ENCODE measurements at regions not wholly inside any gene's neighbourhood (a gene's known extent, or its start where the extent isn't known, plus 50 kb on each side); places are given as distances from the start of the nearest gene placed in this dataset.

- H3K9me3 Mint-ChIP-seq = peaks cover 0 to 2% (median 0%) of the 10 kb centered on the region in 7 donors
- no peaks in the 10 kb centered on the region for H3K4me1 ChIP-seq (ENCODE audit: control insufficient read depth in 1 of 2, insufficient read depth in 2 of 2, low read length in 2 of 2)
- no peaks in the 10 kb centered on the region for H3K9me3 ChIP-seq (replicated peaks in 1 of 2; ENCODE audit: control insufficient read depth in 1 of 2, insufficient read depth in 1 of 2, low read length in 2 of 2)
- no peak overlapping the region for H2AFZ ChIP-seq (ENCODE audit: insufficient read depth, low read depth, low read length, poor library complexity, severe bottlenecking)
- no peaks in the 10 kb centered on the region for H3K27me3 ChIP-seq (ENCODE audit: control insufficient read depth in 2 of 2, insufficient read depth in 2 of 2, low read length in 2 of 2)
- no peaks in the 10 kb centered on the region for H4K20me1 ChIP-seq (ENCODE audit: insufficient read depth, low read length)
- no peak overlapping the region for H3K4me3 ChIP-seq (replicated peaks in 1 of 3; ENCODE audit: low read depth in 2 of 3, low read length in 3 of 3)
- intact Hi-C loops (cut with micrococcal nuclease) = no loop called here
- H3K9ac ChIP-seq (ENCODE audit: insufficient read depth, low read length, poor library complexity, severe bottlenecking) = no peak overlapping the region
- H3K27ac Mint-ChIP-seq = no peak overlapping the region
- no peaks in the 10 kb centered on the region for H3K36me3 Mint-ChIP-seq
- H3K4me3 Mint-ChIP-seq = no peak overlapping the region
- peaks cover 4 to 7% (median 6%) of the 10 kb centered on the region in 3 donors for H3K27me3 Mint-ChIP-seq (ENCODE audit: low read depth in 3 of 3)
- WGBS (ENCODE audit: insufficient coverage) = 70% methylated on average over 5 of the region's 6 CpGs
- DNase-seq = no peak
- H3K27ac ChIP-seq (ENCODE audit: low read depth in 1 of 2, low read length in 2 of 2) = no peak overlapping the region
- H3K79me2 ChIP-seq (ENCODE audit: insufficient read depth, low read length) = no peaks in the 10 kb centered on the region
- H3K36me3 ChIP-seq (replicated peaks in 1 of 2; ENCODE audit: control insufficient read depth in 1 of 2, insufficient read depth in 2 of 2, low read length in 2 of 2) = no peaks in the 10 kb centered on the region
- TF ChIP-seq CTCF (IDR thresholded peaks at IDR 0.05) = no peak
- no peaks in the 10 kb centered on the region for H3K4me1 Mint-ChIP-seq
- H3K4me2 ChIP-seq (replicated peaks; ENCODE audit: extremely low read depth, low read length, poor library complexity, severe bottlenecking) = no peak overlapping the region
Observed at GRCh38 chr1:18021242-18021641, 86.4 kb upstream of the IGSF21 start.

- no peak overlapping the region for H3K9ac ChIP-seq (ENCODE audit: insufficient read depth, low read length, poor library complexity, severe bottlenecking)
- no peaks in the 10 kb centered on the region for H3K4me1 Mint-ChIP-seq
- no peak overlapping the region for H3K27ac ChIP-seq (ENCODE audit: low read depth in 1 of 2, low read length in 2 of 2)
- no peaks in the 10 kb centered on the region for H3K36me3 Mint-ChIP-seq
- H3K4me3 Mint-ChIP-seq = no peak overlapping the region
- intact Hi-C loops (cut with micrococcal nuclease) = no loop called here
- peaks cover 3 to 9% (median 7%) of the 10 kb centered on the region in 3 donors for H3K27me3 Mint-ChIP-seq (ENCODE audit: low read depth in 3 of 3)
- no peak overlapping the region for H2AFZ ChIP-seq (ENCODE audit: insufficient read depth, low read depth, low read length, poor library complexity, severe bottlenecking)
- no peak for TF ChIP-seq CTCF (IDR thresholded peaks at IDR 0.05)
- H3K27ac Mint-ChIP-seq = no peak overlapping the region
- H3K4me1 ChIP-seq (ENCODE audit: control insufficient read depth in 1 of 2, insufficient read depth in 2 of 2, low read length in 2 of 2) = no peaks in the 10 kb centered on the region
- H3K9me3 Mint-ChIP-seq = no peaks in the 10 kb centered on the region
- H3K4me2 ChIP-seq (replicated peaks; ENCODE audit: extremely low read depth, low read length, poor library complexity, severe bottlenecking) = no peak overlapping the region
- H3K36me3 ChIP-seq (replicated peaks in 1 of 2; ENCODE audit: control insufficient read depth in 1 of 2, insufficient read depth in 2 of 2, low read length in 2 of 2) = no peaks in the 10 kb centered on the region
- H3K79me2 ChIP-seq (ENCODE audit: insufficient read depth, low read length) = no peaks in the 10 kb centered on the region
- 72% methylated on average over 8 of the region's 13 CpGs for whole genome bisulfite sequencing (ENCODE audit: insufficient coverage)
- no peaks in the 10 kb centered on the region for H4K20me1 ChIP-seq (ENCODE audit: insufficient read depth, low read length)
- H3K4me3 ChIP-seq (replicated peaks in 1 of 3; ENCODE audit: low read depth in 2 of 3, low read length in 3 of 3) = no peak overlapping the region
- no peaks in the 10 kb centered on the region for H3K27me3 ChIP-seq (ENCODE audit: control insufficient read depth in 2 of 2, insufficient read depth in 2 of 2, low read length in 2 of 2)
- no peaks in the 10 kb centered on the region for H3K9me3 ChIP-seq (replicated peaks in 1 of 2; ENCODE audit: control insufficient read depth in 1 of 2, insufficient read depth in 1 of 2, low read length in 2 of 2)
- DNase-seq = no peak
Observed at GRCh38 chr1:18032172-18032859, 75.3 kb upstream of the IGSF21 start.

All from CD14-positive monocyte (primary cell).